ES-I3 (cell line): ENCODE measurements at regions not wholly inside any gene's neighbourhood (a gene's known extent, or its start where the extent isn't known, plus 50 kb on each side); places are given as distances from the start of the nearest gene placed in this dataset.

Experiments used
- H3K36me3 ChIP-seq: 2 replicates; pipeline ENCODE4 v1.6.1; 2013; ENCODE audit warnings: mild to moderate bottlenecking, low read length, control low read depth, moderate library complexity; ENCODE audit not compliant: insufficient read depth
- H3K4me1 ChIP-seq: 2 replicates; pipeline ENCODE4 v1.6.1; 2013; ENCODE audit warnings: mild to moderate bottlenecking, control low read depth, low read length; ENCODE audit not compliant: insufficient read depth
- H3K9ac ChIP-seq: 2 replicates; pipeline ENCODE4 v1.6.1; 2013; ENCODE audit warnings: low read depth, mild to moderate bottlenecking, low read length, moderate library complexity
- H3K9me3 ChIP-seq: 2 replicates; pipeline ENCODE4 v1.6.1; 2013; ENCODE audit warnings: mild to moderate bottlenecking, low read length, moderate library complexity; ENCODE audit not compliant: control insufficient read depth, insufficient read depth

DNA sequence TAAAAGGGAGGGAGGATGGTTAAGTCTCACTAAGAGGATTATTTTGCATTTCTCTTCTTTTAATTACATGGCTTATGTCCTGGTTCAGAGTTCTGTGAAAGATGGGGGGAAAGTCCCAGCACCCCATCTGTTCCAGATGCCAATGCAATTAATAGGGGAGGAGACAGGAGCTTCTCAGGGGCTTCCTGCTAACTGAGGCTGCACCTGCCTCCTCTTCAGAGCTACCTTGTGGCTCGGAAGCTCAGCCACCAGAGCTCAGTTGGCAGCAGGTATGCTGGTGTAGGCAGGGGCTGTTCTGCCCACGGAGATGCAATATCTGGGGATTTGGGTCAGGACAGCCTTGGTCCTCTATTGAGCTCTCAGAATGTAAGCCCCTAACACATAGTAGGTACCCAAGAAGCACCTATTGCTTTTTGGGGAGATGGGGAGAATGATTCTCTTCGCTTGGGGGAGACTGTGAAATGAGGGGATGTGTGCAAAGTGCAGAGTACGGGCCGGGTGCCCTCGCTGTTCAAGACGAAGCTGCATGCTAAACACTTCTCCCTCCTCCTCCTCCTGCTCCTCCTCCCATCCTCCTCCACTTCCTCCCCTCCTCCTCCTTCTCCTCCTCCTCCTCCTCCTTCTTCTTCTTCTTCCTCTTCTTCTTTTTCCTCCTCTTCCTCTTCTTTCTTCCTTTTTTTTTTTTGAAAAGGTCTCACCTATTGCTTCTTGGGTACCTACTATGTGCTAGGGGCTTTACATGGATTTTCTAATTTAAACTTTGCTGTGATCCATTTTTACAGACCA, 279.0 kb downstream of the PTPRU start:
- Histone ChIP-seq H3K9ac (no peak overlapping the region), H3K36me3 (no peaks in the 10 kb centered on the region), H3K9me3 (no peaks in the 10 kb centered on the region), H3K4me1 (no peaks in the 10 kb centered on the region)

DNA sequence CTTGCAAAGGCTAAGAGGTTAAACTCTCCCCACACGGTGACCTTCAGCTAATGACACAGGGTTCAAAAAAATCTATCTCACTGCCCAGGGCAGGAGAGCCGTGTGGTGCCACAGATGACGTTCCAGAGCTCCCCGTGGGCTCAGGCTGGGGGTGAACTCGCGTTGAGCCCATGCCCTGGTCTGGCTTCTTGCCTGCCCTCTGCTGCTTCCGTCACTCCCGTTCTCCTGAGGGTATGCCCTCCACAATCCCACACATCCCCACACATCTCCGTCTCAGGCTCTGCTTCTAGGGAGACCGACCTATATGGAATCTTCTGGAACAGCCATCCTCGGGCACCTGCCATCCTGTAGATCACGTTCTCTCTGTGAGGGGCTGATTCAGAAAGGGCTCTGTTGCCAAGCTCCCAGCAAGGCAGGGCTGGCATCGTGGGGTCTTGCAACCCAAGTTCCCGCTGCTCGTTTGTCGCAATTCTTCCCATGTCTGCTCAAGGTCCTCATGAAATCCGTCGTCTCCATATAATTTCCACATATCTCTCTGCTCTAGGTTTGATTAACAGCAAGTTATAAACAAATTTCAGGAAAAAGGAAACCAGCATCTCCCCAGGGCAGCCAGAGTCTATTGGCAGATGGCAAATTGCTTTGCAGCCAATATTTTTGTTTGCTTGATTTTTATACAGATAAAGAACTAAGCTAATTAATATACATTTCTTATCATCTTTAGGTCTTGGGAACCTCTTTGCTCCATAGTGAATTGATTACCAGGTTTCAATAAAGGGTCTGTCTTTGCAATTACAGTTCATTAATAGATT, 278.2 kb downstream of the PTPRU start:
- Histone ChIP-seq H3K9me3 (no peaks in the 10 kb centered on the region), H3K4me1 (no peaks in the 10 kb centered on the region), H3K9ac (no peak overlapping the region), H3K36me3 (no peaks in the 10 kb centered on the region)

DNA sequence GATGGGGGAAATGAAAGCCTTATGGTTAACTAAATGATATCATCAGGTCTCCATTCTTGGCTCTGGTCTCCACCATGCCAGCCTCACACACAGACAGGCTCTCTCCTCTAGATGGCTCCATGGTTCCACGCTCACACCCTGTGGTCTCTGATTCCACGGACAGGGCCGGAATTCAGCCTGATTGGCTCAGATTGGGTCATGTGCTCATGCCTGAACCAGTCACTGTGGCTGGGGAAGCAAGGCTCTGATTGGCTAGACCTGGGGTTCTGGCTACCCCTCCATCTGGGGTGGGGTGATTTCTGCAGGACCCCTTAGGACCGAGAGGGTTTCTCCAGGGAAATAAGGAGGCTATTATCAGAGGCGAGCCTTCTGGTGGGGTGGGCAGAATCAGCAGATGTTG, 277.0 kb downstream of the PTPRU start:
- no peak overlapping the region for H3K9ac ChIP-seq

DNA sequence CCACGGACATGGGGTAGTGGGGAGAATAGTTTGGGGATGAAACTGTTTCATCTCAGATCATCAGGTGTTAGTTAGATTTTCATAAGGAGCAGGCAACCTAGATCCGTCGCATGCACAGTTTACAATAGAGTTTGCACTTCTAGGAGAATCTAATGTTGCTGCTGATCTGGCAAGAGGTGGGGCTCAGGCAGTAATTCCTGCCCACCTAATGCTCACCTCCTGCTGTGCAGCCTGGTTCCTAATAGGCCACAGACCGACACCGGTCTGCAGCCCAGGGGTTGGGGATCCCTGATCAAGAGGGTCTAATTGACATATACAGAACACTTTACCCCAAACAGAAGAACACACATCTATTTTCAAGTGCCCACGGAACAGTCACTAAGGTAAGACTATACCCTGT, 275.1 kb downstream of the PTPRU start:
- no peaks in the 10 kb centered on the region for H3K4me1 ChIP-seq
- no peaks in the 10 kb centered on the region for H3K9me3 ChIP-seq
- no peak overlapping the region for H3K9ac ChIP-seq
- H3K36me3 ChIP-seq, result no peaks in the 10 kb centered on the region

More for the DNA sequence above, 277.0 kb downstream of the PTPRU start:
- Histone ChIP-seq H3K4me1 (no peaks in the 10 kb centered on the region), H3K9me3 (no peaks in the 10 kb centered on the region), H3K36me3 (no peaks in the 10 kb centered on the region)

DNA sequence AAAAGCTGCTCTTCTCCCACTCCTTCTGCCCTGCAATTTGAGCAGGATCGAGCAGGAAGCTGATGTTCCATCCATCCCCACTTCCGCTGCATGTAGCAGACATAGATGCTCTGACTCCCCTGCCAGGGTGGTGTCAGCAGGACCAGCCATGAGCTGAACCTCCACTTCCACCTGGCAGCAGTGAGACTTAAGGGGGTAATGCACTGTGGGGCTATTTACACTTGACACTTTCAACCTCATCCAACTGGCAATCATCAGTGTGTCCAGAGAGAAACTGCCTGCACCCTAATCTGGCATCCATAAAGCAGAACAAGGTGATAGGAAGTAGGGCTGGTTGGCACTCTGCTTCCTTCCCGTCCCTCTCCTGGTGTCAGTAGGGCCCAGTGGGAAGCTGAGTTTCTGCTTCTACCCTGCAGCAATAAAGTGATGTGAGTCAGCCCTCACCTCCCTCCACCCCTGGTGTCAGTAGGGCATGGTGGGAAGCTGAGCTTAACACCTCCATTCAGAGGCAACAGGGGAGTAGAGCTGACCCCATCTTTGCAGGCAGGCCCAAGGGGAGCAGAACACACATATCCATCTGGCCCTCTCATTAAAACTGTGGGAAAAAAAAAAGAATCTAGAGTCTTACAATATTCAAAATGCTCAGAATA, 272.3 kb downstream of the PTPRU start:
- H3K9ac ChIP-seq, result no peak overlapping the region
- H3K36me3 ChIP-seq, result no peaks in the 10 kb centered on the region
- 0 out of 2 replicates have a peak, but pooled peaks cover 8% of the 10 kb centered on the region for H3K4me1 ChIP-seq
- no peaks in the 10 kb centered on the region for H3K9me3 ChIP-seq

DNA sequence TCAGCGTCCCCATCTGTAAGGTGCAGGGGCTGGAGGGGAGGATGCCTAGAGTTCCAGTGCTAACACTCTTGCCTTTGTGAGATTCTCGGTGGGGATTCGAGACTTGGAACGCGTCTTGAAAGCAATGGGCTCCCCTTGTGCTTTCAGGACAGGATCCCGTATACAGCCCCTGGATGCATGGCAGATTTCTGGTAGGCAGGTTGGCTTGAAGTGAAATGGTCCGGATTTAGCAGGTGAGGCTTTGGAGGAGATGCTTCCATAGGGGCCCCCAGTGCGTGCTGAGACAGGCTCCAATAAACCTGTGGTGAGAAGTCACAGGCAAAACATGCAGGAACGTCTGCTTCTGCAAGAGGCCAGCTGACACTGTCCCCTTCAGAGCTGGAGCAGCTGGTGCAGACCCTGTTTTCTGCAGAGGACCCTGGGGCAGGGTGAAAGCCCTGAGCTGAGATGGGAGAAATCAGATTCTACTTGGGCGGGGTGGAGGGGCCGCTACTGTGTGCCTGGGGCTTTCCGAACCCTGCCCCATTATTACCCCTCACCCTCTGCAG, 270.4 kb downstream of the PTPRU start:
- Histone ChIP-seq H3K9me3 (no peaks in the 10 kb centered on the region), H3K9ac (no peak overlapping the region), H3K4me1 (peaks cover 18% of the 10 kb centered on the region; the same call in 1 of the 2 replicates), H3K36me3 (no peaks in the 10 kb centered on the region)

DNA sequence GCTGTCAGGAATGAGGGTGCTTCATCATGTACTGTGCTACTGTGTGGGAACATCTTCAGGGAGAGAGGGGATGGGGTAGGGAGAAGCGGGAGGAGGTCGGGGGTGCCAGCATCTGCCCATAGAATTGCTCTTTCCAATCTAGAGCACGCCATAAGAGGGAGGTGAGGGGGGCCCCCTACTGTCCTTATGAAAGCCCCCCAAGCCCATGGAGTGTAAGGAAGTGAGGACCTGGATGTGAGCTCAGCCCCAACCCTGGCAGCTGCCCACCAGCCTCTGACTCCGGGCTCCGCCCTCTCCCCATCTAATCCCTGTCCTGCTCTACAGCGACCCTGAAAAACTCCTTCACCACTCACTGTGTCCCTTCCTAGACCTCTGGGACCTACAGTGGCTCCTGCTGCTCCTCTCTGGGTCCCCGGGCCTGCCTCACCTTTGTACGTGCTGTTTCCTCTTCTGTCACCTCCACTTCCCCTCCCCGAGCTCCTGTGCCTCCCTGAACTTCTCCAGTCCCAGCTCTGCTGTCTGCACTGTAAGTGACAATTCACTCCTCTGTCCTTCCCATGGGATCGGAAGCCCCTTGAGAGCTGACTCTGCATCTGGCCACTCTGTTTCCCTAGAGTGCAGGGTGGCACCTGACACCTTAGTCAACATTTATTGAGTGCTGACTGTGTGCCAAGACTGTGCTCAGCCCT, 269.4 kb downstream of the PTPRU start:
- Histone ChIP-seq H3K9ac (no peak overlapping the region), H3K36me3 (no peaks in the 10 kb centered on the region), H3K4me1 (peaks cover 25% of the 10 kb centered on the region), H3K9me3 (peaks cover 2% of the 10 kb centered on the region; the same call in 1 of the 2 replicates)

DNA sequence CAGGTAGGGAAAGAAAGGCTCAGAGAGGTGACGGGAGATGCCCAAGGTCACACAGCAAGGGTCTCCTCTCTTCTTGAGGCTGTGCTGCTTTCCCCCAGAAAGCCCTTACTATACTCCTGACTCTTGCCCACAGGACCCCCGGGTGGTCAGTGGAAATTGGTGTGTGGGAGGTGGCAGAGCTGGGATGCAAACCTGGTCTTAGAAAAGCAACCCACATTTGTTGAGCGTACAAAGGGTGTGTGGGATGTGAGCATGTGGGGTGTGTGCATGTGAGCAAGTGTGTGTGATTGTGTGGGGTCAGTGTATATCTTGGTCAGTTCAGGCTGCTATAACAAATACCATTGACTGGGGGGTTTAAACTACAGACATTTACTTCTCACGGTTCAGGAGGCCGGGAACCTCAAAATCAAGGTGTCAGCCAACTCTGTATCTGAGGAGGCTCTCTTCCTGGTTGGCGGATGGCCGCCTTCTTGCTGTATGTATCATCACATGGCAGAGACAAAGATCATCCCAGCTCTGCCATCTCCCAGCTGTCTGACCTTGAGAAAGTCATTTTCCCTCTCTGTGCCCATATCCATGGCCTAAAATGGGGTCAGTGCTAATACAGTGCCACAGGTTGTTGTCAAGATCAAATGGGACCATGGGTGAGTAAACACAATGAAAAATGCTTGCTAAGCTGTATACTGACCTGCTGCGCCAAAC, 268.5 kb downstream of the PTPRU start:
- H3K9ac ChIP-seq, result no peak overlapping the region
- peaks cover 4% of the 10 kb centered on the region; the same call in 1 of the 2 replicates for H3K9me3 ChIP-seq
- peaks cover 27% of the 10 kb centered on the region for H3K4me1 ChIP-seq

DNA sequence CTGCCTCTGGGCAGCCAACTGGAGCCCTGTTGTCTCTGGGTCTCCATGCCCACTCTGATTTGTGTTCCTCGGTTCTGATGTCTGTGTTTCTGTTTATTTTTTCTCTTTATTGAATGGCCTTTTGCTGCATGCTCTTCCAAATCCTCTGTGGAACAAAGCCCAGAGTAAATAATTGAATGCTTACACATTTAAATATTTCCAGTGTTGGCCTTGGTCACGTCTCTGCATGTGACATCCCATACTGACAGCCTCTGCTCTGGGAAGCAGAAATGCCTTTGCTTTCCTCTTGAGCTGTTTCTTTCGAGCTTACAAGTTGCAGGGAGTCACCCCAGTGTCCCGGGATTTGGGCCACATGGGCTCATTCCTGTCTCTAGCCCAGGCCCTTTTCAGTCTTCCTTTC, 267.9 kb downstream of the PTPRU start:
- Histone ChIP-seq H3K36me3 (no peaks in the 10 kb centered on the region), H3K9me3 (peaks cover 4% of the 10 kb centered on the region; the same call in 1 of the 2 replicates), H3K9ac (no peak overlapping the region), H3K4me1 (peaks cover 27% of the 10 kb centered on the region)

More for the DNA sequence above, 268.5 kb downstream of the PTPRU start:
- H3K36me3 ChIP-seq, result no peaks in the 10 kb centered on the region

DNA sequence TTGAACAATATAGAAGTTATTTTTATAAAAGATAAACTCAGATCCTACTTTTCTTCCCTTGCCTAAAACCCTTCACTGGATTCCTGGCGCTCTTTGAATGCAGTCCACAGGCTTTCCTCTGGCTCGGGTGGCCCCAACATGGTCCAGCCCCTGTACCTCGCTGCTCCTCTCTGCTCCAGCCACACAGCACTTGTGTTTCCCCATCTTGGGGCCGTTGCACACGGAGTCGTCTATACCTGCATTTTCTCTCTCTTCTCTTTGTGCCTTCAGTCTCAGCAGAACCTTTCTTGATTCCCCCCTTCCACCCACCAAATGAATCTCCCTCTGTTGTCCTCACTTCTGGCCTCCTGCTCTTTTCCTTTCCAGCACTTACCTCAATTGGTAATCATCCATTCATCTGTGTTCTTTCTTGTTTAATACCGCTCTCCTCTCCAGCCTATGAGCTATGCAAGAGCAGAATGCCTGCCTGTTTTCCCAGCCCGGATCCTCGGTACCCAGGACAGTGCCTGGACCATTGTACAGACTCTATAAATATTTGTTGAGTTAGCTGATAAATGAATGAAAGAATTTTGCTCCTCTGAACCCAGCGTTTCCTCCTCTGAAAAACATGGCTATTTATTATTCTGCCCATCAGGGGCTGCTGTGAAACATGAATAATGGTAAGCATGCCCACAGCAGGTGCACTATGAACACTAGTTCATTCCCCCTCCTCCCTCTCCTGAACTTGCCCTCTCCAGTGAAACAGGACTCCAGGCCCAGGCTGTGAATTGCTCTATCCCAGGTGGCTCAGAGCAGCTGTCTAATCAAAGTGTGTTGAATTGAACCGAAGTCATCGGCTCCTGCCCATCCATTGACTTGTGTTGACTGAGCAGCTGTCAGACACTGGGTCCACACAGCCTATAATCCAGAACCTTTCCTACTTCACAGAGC, 266.9 kb downstream of the PTPRU start:
- Histone ChIP-seq H3K9me3 (peaks cover 4% of the 10 kb centered on the region; the same call in 1 of the 2 replicates), H3K9ac (no peak overlapping the region), H3K36me3 (no peaks in the 10 kb centered on the region), H3K4me1 (peaks cover 27% of the 10 kb centered on the region)

DNA sequence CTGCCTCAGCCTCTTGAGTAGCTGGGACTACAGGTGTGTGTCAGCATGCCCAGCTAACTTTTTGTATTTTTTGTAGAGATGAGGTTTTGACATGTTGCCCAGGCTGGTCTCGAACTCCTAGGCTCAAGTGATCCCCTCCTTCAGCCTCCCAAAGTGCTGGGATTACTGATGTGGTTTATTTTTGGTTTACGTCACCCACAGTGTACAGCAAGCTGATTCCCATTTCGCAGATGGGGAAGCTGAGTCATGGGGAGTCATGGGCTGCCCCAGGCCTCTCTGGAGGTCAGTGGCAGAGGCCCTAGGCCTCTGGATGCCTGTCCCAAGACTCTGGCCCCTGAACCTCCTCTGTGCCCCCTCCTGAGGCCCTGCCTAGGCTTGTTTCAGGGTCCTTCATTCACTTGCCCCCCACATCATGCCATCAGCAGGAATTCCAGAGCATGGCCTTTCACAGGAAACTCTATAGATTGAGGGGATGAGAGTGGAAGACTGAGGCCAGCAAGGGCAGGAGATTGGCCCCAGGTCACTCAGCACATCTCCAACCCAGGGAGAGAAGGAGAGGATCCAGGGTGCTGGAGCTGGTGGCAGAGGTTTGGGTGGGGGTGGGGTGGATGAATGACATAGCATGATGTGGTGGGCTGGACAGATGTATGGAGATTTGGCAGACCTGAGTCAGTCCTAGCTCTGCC, 266.0 kb downstream of the PTPRU start:
- Histone ChIP-seq H3K36me3 (no peaks in the 10 kb centered on the region), H3K4me1 (peaks cover 27% of the 10 kb centered on the region), H3K9ac (no peak overlapping the region), H3K9me3 (peaks cover 4% of the 10 kb centered on the region; the same call in 1 of the 2 replicates)

DNA sequence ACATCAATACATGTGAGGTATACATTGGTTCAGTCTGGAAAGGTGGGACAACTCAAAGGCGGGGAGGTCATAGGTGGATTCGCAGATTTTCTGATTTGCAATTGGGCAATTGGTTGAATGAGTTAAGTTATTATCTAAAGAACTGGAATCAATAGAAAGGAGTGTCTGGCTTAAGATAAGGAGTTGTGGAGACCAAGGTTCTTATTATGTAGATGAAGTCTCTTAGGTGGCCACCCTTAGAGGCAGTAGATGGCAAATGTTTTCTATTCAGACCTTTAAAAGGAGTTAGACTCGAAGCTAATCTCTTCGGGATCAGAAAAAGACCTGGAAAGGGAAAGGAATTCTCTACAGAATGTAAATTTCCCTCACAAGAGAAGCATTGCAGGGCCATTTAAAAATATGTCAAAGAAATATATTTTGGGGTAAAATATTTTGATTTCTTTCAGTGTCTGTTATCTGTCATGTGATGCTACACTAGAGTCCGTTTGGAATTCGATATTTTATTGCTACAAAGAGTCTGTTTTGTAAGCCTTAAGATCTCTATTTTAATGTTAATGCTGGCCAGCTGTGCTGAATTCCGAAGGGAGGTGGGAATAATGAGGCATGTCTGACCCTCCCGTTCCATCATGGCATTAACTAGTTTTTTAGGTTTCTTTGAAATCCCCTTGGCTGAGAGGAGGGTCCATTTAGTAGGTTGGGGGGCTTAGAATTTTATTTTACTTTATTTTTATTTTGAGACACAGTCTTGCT, 265.1 kb downstream of the PTPRU start:
- peaks cover 4% of the 10 kb centered on the region for H3K9me3 ChIP-seq
- H3K9ac ChIP-seq, result no peak overlapping the region
- H3K36me3 ChIP-seq, result no peaks in the 10 kb centered on the region
- peaks cover 27% of the 10 kb centered on the region for H3K4me1 ChIP-seq
